ENCODE measurements at regions not wholly inside any gene's neighbourhood (a gene's known extent, or its start where the extent isn't known, plus 50 kb on each side); places are given as distances from the start of the nearest gene placed in this dataset.
"Not testable (repeated sequence)": the region's sequence is repeated elsewhere in the genome, so short reads cannot be mapped to it uniquely, and the experiment has no call there.

- DNase-seq (ENCODE audit: low spot score): no peak
These were observed 86.2 kb downstream of the PSAT1 start for GRCh38 chr9:78383130-78383529.

GRCh38 chr9:78386348-78386747 lies 89.4 kb downstream of the PSAT1 start:
- DNase-seq (ENCODE audit: low spot score): no peak

DNA sequence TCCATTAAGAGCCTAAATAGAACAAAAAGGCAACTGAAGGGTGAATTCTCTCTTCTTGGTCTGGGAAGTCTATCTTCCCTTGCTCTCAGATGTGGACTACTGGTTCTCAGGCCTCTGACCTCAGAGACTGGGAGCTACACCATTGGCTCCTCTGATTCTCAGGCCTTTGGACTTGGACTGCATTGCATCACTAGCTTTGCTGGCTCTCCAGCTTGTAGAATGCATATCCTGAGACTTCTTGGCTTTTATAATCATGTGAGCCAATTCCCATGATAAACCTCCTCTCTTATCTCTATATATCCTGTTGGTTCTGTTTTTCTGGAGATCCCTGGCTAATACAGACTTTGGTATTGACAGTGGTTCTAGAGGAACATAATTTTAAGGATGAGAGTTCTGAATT lies 89.8 kb downstream of the PSAT1 start:
- DNase-seq (ENCODE audit: low spot score): no peak

DNA sequence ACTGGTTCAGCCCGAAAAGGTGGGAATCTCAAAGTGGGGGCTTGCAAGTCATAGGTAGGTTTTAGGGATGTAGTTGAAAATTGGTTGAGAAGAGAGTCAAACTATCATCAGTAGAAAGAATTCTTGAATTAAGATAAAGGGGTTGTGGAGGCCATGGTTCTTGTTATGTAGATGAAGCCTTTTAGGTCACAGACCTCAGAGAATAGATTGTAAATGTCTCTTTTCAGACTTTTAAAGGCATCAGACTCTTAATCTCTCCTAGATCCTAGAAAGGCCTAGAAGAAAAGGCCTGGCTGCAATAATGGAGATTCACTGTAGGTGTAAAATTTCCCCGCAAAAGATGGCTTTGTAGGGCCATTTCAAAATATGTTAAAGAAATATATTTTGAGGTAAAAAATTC lies 96.4 kb downstream of the PSAT1 start:
- no peak for DNase-seq (ENCODE audit: low spot score)

- no peak for DNase-seq (ENCODE audit: low spot score)
These were observed 97.0 kb downstream of the PSAT1 start for GRCh38 chr9:78393932-78394331.

- no peak for DNase-seq (ENCODE audit: low spot score)
These were observed 99.2 kb downstream of the PSAT1 start for GRCh38 chr9:78396087-78396486.

DNA sequence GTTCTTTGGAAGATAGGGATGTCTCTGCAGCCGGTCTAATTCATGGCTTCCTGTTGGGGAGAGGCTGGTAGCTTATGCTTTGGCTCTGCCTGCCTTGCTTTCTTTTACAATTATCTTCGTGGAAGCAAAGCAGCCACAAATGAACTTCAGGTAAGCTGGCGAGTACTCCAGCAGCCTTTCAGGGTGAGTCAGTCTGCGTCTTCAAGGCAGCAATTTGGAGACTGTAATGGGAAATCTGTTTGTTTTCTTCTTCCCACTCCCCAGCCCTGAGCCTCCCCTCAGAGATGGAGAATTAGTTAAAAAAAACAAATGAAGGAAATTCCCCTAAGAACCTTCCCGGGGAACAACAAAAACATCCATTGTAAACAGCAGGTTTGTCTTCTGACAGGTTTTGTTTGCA lies 100.1 kb downstream of the PSAT1 start:
- DNase-seq (ENCODE audit: low spot score): no peak

DNA sequence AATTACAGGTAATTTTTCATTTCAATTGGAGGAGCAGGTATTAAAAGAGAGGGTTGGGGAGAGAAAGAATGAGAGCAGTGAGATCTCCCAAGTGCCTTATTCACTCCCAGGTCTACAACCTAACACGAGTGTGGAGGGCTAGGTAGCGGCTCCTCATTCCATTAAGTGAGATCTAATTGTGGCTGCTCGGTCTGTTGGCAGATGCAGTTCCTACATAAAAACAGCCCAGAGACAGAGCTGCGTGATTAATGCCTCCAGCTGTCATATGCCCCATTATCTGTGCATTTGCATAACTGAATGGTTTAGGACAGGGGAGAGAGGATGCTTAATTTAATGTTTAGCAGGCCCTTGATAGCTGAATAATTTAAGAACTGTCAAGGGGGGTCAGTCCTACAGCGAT lies 100.5 kb downstream of the PSAT1 start:
- no peak for DNase-seq (ENCODE audit: low spot score)

- no peak for DNase-seq (ENCODE audit: low spot score)
These were observed 102.2 kb downstream of the PSAT1 start for GRCh38 chr9:78399153-78399552.

GRCh38 chr9:78400496-78400895 lies 103.6 kb downstream of the PSAT1 start:
- DNase-seq (ENCODE audit: low spot score): no peak

DNA sequence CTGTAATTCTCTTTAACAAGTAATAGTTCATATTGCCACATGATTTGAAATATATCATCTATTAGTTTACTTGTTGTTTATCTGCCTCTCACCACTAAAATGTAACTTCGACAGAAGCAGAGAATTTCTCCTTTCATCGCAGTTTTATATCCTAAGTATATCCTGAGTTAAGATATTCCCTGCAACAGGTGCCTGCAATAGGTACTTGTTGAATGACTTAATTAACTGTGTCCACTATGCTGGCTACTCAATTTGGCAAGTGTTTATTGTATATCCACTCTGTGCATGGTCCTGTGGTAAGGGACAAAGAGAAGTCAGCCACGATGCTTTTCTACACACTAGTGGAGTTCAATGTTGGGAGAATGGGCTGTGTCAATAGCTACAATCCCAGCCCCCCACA lies 108.5 kb downstream of the PSAT1 start:
- no peak for DNase-seq (ENCODE audit: low spot score)

- no peak for DNase-seq (ENCODE audit: low spot score)
These were observed 109.2 kb downstream of the PSAT1 start for GRCh38 chr9:78406146-78406545.

GRCh38 chr9:78406933-78407332 lies 110.0 kb downstream of the PSAT1 start:
- no peak for DNase-seq (ENCODE audit: low spot score)

DNA sequence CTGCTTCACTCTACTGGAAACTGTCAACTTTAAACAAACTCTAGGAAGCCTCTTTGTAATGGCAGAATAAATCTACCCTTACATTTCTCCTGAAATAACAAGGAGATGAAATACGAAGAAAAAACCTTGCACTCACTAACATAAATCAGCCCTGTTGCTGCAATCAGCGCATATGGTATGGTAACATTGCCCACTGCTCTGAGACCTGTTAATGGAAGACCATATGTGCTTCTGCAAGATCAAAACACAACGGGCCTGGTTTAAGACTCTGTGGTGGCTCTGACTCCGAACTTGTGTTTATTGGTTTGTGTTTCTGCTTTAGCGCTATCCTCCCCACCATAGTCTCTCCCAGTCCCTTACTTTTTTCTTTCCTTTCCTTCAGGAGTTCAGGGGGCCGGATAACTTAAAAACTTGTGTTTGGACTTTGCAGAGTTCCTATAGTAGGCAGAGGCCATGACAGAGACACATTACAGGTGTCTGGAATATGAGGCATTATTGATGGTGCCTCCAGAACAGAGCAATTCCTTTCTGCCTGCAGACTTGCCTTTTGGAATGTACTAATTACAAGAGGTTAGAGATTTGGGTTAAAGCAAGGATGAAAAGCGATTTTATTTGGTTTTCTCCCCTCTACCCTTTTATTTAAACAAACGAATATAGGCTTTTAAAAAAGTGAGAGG lies 110.8 kb downstream of the PSAT1 start:
- DNase-seq (ENCODE audit: low spot score): no peak

- no peak for DNase-seq (ENCODE audit: low spot score)
These were observed 111.5 kb downstream of the PSAT1 start for GRCh38 chr9:78408388-78408787.

GRCh38 chr9:78409928-78410510 lies 113.1 kb downstream of the PSAT1 start:
- DNase-seq (ENCODE audit: low spot score): not testable (repeated sequence)

- no peak for DNase-seq (ENCODE audit: low spot score)
These were observed 125.4 kb downstream of the PSAT1 start for GRCh38 chr9:78422309-78422708.

DNA sequence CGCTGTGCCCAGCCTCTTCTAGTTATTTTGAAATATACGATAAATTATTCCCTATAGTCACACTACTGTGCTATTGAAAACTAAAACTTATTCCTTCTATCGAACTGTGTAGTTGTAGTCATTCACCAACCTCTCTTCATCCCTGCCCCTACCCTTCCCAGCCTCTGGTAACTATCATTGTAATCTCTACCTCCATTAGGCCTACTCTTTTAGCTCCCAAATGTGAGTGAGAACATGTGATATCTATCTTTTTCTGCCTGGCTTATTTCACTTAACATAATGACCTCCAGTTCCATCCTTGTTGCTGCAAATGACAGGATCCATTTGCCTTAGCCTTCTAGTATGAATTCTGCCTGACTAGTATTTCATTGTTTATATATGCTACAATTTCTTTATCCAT lies 127.4 kb downstream of the PSAT1 start:
- DNase-seq (ENCODE audit: low spot score): no peak

GRCh38 chr9:78428640-78429039 lies 131.7 kb downstream of the PSAT1 start:
- no peak for DNase-seq (ENCODE audit: low spot score)

- DNase-seq (ENCODE audit: low spot score): no peak
These were observed 133.5 kb downstream of the PSAT1 start for GRCh38 chr9:78430387-78430786.

DNA sequence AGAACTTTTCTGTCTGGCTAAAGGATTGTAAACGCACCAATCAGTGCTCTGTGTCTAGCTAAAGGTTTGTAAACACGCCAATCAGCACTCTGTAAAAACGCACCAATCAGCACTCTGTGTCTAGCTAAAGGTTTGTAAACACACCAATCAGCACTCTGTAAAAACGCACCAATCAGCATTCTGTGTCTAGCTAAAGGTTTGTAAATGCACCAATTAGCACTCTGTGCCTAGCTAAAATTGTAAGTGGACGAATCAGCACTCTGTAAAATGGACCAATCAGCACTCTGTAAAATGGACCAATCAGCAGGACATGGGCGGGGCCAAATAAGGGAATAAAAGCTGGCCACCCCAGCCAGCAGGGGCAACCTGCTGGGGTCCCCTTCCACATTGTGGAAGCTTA lies 134.1 kb downstream of the PSAT1 start:
- not testable (repeated sequence) for DNase-seq (ENCODE audit: low spot score)

- no peak for DNase-seq (ENCODE audit: low spot score)
These were observed 139.9 kb downstream of the PSAT1 start for GRCh38 chr9:78436873-78437272.

GRCh38 chr9:78437296-78437695 lies 140.4 kb downstream of the PSAT1 start:
- DNase-seq (ENCODE audit: low spot score): no peak
